ENCODE measurements at regions not wholly inside any gene's neighbourhood (a gene's known extent, or its start where the extent isn't known, plus 50 kb on each side); places are given as distances from the start of the nearest gene placed in this dataset.

- H3K4me3 ChIP-seq (ENCODE audit: low read depth, low read length): no peak overlapping the region
- TF ChIP-seq CTCF (IDR thresholded peaks at IDR 0.05; ENCODE audit: borderline replicate concordance, insufficient read depth, low read depth, low read length): no peak
Measured at GRCh38 chr5:57037355-57037754, 85.4 kb upstream of the MIER3 start.

- TF ChIP-seq CTCF (IDR thresholded peaks at IDR 0.05; ENCODE audit: borderline replicate concordance, insufficient read depth, low read depth, low read length): no peak
Measured at GRCh38 chr5:57041570-57041969, 89.6 kb upstream of the MIER3 start.

GRCh38 chr5:57042524-57042931 is 90.6 kb upstream of the MIER3 start:
- no peak for TF ChIP-seq CTCF (IDR thresholded peaks at IDR 0.05; ENCODE audit: borderline replicate concordance, insufficient read depth, low read depth, low read length)
- H3K4me3 ChIP-seq (ENCODE audit: low read depth, low read length): no peak overlapping the region

More at GRCh38 chr5:57041570-57041969, 89.6 kb upstream of the MIER3 start:
- no peak overlapping the region for H3K4me3 ChIP-seq (ENCODE audit: low read depth, low read length)

GRCh38 chr5:57054135-57054534 is 102.2 kb upstream of the MIER3 start:
- TF ChIP-seq CTCF (IDR thresholded peaks at IDR 0.05; ENCODE audit: borderline replicate concordance, insufficient read depth, low read depth, low read length): no peak
- no peak overlapping the region for H3K4me3 ChIP-seq (ENCODE audit: low read depth, low read length)

- TF ChIP-seq CTCF (IDR thresholded peaks at IDR 0.05; ENCODE audit: borderline replicate concordance, insufficient read depth, low read depth, low read length): no peak
- H3K4me3 ChIP-seq (ENCODE audit: low read depth, low read length): no peak overlapping the region
Measured at GRCh38 chr5:57054671-57055070, 102.7 kb upstream of the MIER3 start.

- H3K4me3 ChIP-seq (ENCODE audit: low read depth, low read length): no peak overlapping the region
- no peak for TF ChIP-seq CTCF (IDR thresholded peaks at IDR 0.05; ENCODE audit: borderline replicate concordance, insufficient read depth, low read depth, low read length)
Measured at GRCh38 chr5:57055731-57056130, 103.8 kb upstream of the MIER3 start.

- no peak for TF ChIP-seq CTCF (IDR thresholded peaks at IDR 0.05; ENCODE audit: borderline replicate concordance, insufficient read depth, low read depth, low read length)
- no peak overlapping the region for H3K4me3 ChIP-seq (ENCODE audit: low read depth, low read length)
Measured at GRCh38 chr5:57063773-57064172, 110.1 kb upstream of the GPBP1 start.
